Coronary artery (tissue), 2 donors: ENCODE measurements at regions not wholly inside any gene's neighbourhood (a gene's known extent, or its start where the extent isn't known, plus 50 kb on each side); places are given as distances from the start of the nearest gene placed in this dataset.

Experiments used
- DNase-seq: peaks from one replicate; pipeline ENCODE4 v3.0.0-alpha.2; 2017; ENCODE audit warnings: low spot score
- H3K27ac ChIP-seq, 2 donors: fragments of 200-600 bp; sonication (generic); one replicate each; pipeline ENCODE4 v1.5.1; 2016 to 2019
- H3K4me3 ChIP-seq: fragments of 200-600 bp; sonication (generic); 2 replicates; pipeline ENCODE4 v1.5.1; 2016; ENCODE audit warnings: mild to moderate bottlenecking, moderate library complexity
- CTCF ChIP-seq: fragments of 200-600 bp; sonication (generic); IDR thresholded peaks from one replicate; pipeline ENCODE4 v1.5.1; 2019; ENCODE audit warnings: antibody characterized with exemption

- no peak overlapping the region for H3K27ac ChIP-seq
- no peak for TF ChIP-seq CTCF
- H3K4me3 ChIP-seq: no peak overlapping the region
- DNase-seq: no peak
These were observed 334.7 kb upstream of the ZNF32 start for GRCh38 chr10:43983405-43983804.

- no peak for DNase-seq
- H3K27ac ChIP-seq: no peak overlapping the region
- no peak for TF ChIP-seq CTCF
These were observed 333.6 kb upstream of the ZNF32 start for GRCh38 chr10:43982250-43982649.

GRCh38 chr10:43981696-43982095, 333.0 kb upstream of the ZNF32 start:
- H3K27ac ChIP-seq: no peak overlapping the region
- TF ChIP-seq CTCF: no peak
- no peak for DNase-seq
- no peak overlapping the region for H3K4me3 ChIP-seq

More at GRCh38 chr10:43982250-43982649, 333.6 kb upstream of the ZNF32 start:
- H3K4me3 ChIP-seq: no peak overlapping the region

GRCh38 chr10:43981232-43981631, 332.6 kb upstream of the ZNF32 start:
- DNase-seq: no peak
- H3K4me3 ChIP-seq: no peak overlapping the region
- no peak for TF ChIP-seq CTCF
- H3K27ac ChIP-seq: no peak overlapping the region

GRCh38 chr10:43980715-43981114, 332.0 kb upstream of the ZNF32 start:
- Histone ChIP-seq H3K27ac (no peak overlapping the region), H3K4me3 (no peak overlapping the region)
- TF ChIP-seq CTCF: no peak
- DNase-seq: no peak

GRCh38 chr10:43980313-43980712, 331.6 kb upstream of the ZNF32 start:
- no peak for TF ChIP-seq CTCF
- no peak overlapping the region for H3K27ac ChIP-seq
- DNase-seq: no peak
- H3K4me3 ChIP-seq: no peak overlapping the region

- Histone ChIP-seq H3K27ac (no peak overlapping the region), H3K4me3 (no peak overlapping the region)
- no peak for DNase-seq
- no peak for TF ChIP-seq CTCF
These were observed 330.9 kb upstream of the ZNF32 start for GRCh38 chr10:43979551-43979950.
